ENCODE measurements at regions not wholly inside any gene's neighbourhood (a gene's known extent, or its start where the extent isn't known, plus 50 kb on each side); places are given as distances from the start of the nearest gene placed in this dataset.

GRCh38 chr15:58294681-58295254 is 137.0 kb upstream of the LIPC start:
- Mint-ChIP-seq H3K9me3 (peaks cover 3% of the 10 kb centered on the region), H3K4me3 (no peak overlapping the region), H3K4me1 (ENCODE audit: low read depth) (peaks cover 21% of the 10 kb centered on the region), H3K36me3 (ENCODE audit: low read depth) (no peaks in the 10 kb centered on the region), H3K27ac (no peak overlapping the region), H3K27me3 (peaks cover under 1% of the 10 kb centered on the region)
- ATAC-seq: no peak
- POLR2A ChIA-PET: no interaction called here
- no peak for DNase-seq
- TF ChIP-seq, protein P1, sequence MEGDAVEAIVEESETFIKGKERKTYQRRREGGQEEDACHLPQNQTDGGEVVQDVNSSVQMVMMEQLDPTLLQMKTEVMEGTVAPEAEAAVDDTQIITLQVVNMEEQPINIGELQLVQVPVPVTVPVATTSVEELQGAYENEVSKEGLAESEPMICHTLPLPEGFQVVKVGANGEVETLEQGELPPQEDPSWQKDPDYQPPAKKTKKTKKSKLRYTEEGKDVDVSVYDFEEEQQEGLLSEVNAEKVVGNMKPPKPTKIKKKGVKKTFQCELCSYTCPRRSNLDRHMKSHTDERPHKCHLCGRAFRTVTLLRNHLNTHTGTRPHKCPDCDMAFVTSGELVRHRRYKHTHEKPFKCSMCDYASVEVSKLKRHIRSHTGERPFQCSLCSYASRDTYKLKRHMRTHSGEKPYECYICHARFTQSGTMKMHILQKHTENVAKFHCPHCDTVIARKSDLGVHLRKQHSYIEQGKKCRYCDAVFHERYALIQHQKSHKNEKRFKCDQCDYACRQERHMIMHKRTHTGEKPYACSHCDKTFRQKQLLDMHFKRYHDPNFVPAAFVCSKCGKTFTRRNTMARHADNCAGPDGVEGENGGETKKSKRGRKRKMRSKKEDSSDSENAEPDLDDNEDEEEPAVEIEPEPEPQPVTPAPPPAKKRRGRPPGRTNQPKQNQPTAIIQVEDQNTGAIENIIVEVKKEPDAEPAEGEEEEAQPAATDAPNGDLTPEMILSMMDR (IDR thresholded peaks at IDR 0.05): no peak
- intact Hi-C loops (cut with micrococcal nuclease): no loop called here
- CTCF ChIA-PET: interaction anchor here (1.2 kb wide), 1 partner anchor 21 kb away, joined by 3 read pairs; no protein-coding TSS in a partner anchor

- Mint-ChIP-seq H3K4me3 (no peak overlapping the region), H3K36me3 (ENCODE audit: low read depth) (no peaks in the 10 kb centered on the region), H3K27me3 (peaks cover 1% of the 10 kb centered on the region), H3K4me1 (ENCODE audit: low read depth) (peaks cover 18% of the 10 kb centered on the region), H3K9me3 (peaks cover 3% of the 10 kb centered on the region), H3K27ac (no peak overlapping the region)
- DNase-seq: no peak
- POLR2A ChIA-PET: no interaction called here
- TF ChIP-seq, protein P1 (IDR thresholded peaks at IDR 0.05): no peak
- intact Hi-C loops (cut with micrococcal nuclease): no loop called here
- ATAC-seq: no peak
- CTCF ChIA-PET: interaction anchor here (1.2 kb wide), 1 partner anchor 22 kb away, joined by 3 read pairs; no protein-coding TSS in a partner anchor
Observed at GRCh38 chr15:58295637-58296215, 136.1 kb upstream of the LIPC start.

- no peak for DNase-seq
- H3K27me3 Mint-ChIP-seq: peaks cover 1% of the 10 kb centered on the region
- no peak overlapping the region for H3K4me3 Mint-ChIP-seq
- POLR2A ChIA-PET: no interaction called here
- peaks cover 15% of the 10 kb centered on the region for H3K4me1 Mint-ChIP-seq (ENCODE audit: low read depth)
- no peaks in the 10 kb centered on the region for H3K36me3 Mint-ChIP-seq (ENCODE audit: low read depth)
- H3K9me3 Mint-ChIP-seq: peaks cover 3% of the 10 kb centered on the region
- no peak for ATAC-seq
- TF ChIP-seq, protein P1 (IDR thresholded peaks at IDR 0.05): no peak
- intact Hi-C loops (cut with micrococcal nuclease): no loop called here
- CTCF ChIA-PET: no interaction called here
- H3K27ac Mint-ChIP-seq: no peak overlapping the region
Observed at GRCh38 chr15:58296276-58296675, 135.5 kb upstream of the LIPC start.

DNA sequence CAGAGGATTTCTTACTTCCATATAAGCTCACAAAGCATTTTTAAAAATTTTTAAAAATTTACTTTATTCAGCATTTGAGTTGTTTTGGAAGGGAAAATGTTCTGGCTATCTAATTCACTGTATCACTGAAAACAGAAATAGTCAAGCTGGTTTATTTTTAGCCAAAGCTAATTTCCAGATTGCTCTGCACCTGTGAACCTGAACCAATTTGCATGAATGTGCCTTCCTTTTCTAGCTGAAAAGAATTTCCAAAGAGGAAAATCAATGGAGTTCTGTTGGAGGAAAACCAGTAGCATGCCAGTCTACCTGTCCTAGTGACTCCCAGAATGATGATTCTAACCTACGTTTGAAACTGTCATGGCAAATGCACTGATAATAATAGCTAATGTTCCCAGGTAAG is 134.2 kb upstream of the LIPC start:
- no peak for ATAC-seq
- TF ChIP-seq, protein P1 (IDR thresholded peaks at IDR 0.05): no peak
- intact Hi-C loops (cut with micrococcal nuclease): no loop called here
- POLR2A ChIA-PET: interaction anchor here (1.2 kb wide), 1 partner anchor 22 kb away, joined by 3 read pairs; no protein-coding TSS in a partner anchor
- H3K27me3 Mint-ChIP-seq: peaks cover 1% of the 10 kb centered on the region
- no peak for DNase-seq
- peaks cover 3% of the 10 kb centered on the region for H3K4me1 Mint-ChIP-seq (ENCODE audit: low read depth)
- no peak overlapping the region for H3K4me3 Mint-ChIP-seq
- H3K9me3 Mint-ChIP-seq: peaks cover 1% of the 10 kb centered on the region
- CTCF ChIA-PET: interaction anchor here (1.0 kb wide), 1 partner anchor 34 kb away, joined by 3 read pairs; no protein-coding TSS in a partner anchor
- no peak overlapping the region for H3K27ac Mint-ChIP-seq
- no peaks in the 10 kb centered on the region for H3K36me3 Mint-ChIP-seq (ENCODE audit: low read depth)
